CD14-positive monocyte (primary cell): ENCODE measurements at regions not wholly inside any gene's neighbourhood (a gene's known extent, or its start where the extent isn't known, plus 50 kb on each side); places are given as distances from the start of the nearest gene placed in this dataset.

Source experiments
- DNase-seq, 3 donors: peaks; one replicate each; pipeline ENCODE4 v3.0.0-alpha.2; 2011 to 2022
- H2AFZ ChIP-seq: 2 replicates; pipeline ENCODE4 v1.6.0; 2012; ENCODE audit warnings: mild to moderate bottlenecking, low read depth, low read length, inconsistent platforms; ENCODE audit not compliant: insufficient read depth, poor library complexity, severe bottlenecking
- H3K27ac ChIP-seq, 2 donors: 1 replicate in 1 of 2; 2 replicates in 1 of 2; pipeline ENCODE4 v1.5.1; 2012 to 2013; ENCODE audit warnings: low read length in 2 of 2, control low read depth in 1 of 2, inconsistent platforms in 1 of 2, low read depth in 1 of 2, mild to moderate bottlenecking in 1 of 2
- H3K27me3 ChIP-seq, 2 donors: one replicate each; pipeline versions ENCODE4 v1.6.0 to v1.6.1; 2011 to 2013; ENCODE audit warnings: low read length in 2 of 2; ENCODE audit not compliant: control insufficient read depth in 2 of 2, insufficient read depth in 2 of 2
- H3K36me3 ChIP-seq, 2 donors: replicated peaks in 1 of 2; 1 replicate in 1 of 2; 2 replicates in 1 of 2; pipeline versions ENCODE4 v1.5.1 to v1.6.1; 2012 to 2013; ENCODE audit warnings: low read length in 2 of 2, control low read depth in 1 of 2, inconsistent platforms in 1 of 2, mild to moderate bottlenecking in 1 of 2; ENCODE audit not compliant: insufficient read depth in 2 of 2, control insufficient read depth in 1 of 2
- H3K4me1 ChIP-seq, 2 donors: 1 replicate in 1 of 2; 2 replicates in 1 of 2; pipeline versions ENCODE4 v1.5.1 to v1.6.1; 2012 to 2013; ENCODE audit warnings: low read length in 2 of 2, control low read depth in 1 of 2, inconsistent platforms in 1 of 2, mild to moderate bottlenecking in 1 of 2, moderate library complexity in 1 of 2; ENCODE audit not compliant: insufficient read depth in 2 of 2, control insufficient read depth in 1 of 2
- H3K4me2 ChIP-seq: replicated peaks from 2 replicates; pipeline ENCODE3; 2012; ENCODE audit warnings: low read length, moderate library complexity, mild to moderate bottlenecking; ENCODE audit not compliant: poor library complexity, severe bottlenecking; ENCODE audit errors: extremely low read depth
- H3K4me3 ChIP-seq, 3 experiments: fragments of 200-600 bp in 1 of 3; sonication (generic) in 1 of 3; replicated peaks in 1 of 3; 1 replicate in 2 of 3; 2 replicates in 1 of 3; pipeline ENCODE4 v1.5.1; 2011 to 2013; ENCODE audit warnings: low read length in 3 of 3, mild to moderate bottlenecking in 3 of 3, control low read depth in 2 of 3, low read depth in 2 of 3, inconsistent platforms in 1 of 3, moderate library complexity in 1 of 3
- H3K79me2 ChIP-seq: 2 replicates; pipeline ENCODE4 v1.6.0; 2012; ENCODE audit warnings: mild to moderate bottlenecking, control low read depth, inconsistent platforms, low read length, moderate library complexity; ENCODE audit not compliant: insufficient read depth
- H3K9ac ChIP-seq: 2 replicates; pipeline ENCODE4 v1.6.0; 2017; ENCODE audit warnings: low read length, mild to moderate bottlenecking; ENCODE audit not compliant: insufficient read depth, poor library complexity, severe bottlenecking
- H3K9me3 ChIP-seq, 2 donors: replicated peaks in 1 of 2; 1 replicate in 1 of 2; 2 replicates in 1 of 2; pipeline versions ENCODE4 v1.5.1 to v1.6.1; 2012 to 2013; ENCODE audit warnings: low read length in 2 of 2, control low read depth in 1 of 2; ENCODE audit not compliant: control insufficient read depth in 1 of 2, insufficient read depth in 1 of 2
- H4K20me1 ChIP-seq: 2 replicates; pipeline ENCODE4 v1.6.0; 2012; ENCODE audit warnings: mild to moderate bottlenecking, low read length, control low read depth, moderate library complexity; ENCODE audit not compliant: insufficient read depth
- H3K27ac Mint-ChIP-seq, 7 donors: one replicate each; pipeline ENCODE4 v1.8.0; 2020; ENCODE audit warnings: mild to moderate bottlenecking in 7 of 7, mixed read lengths in 7 of 7, moderate library complexity in 6 of 7, inconsistent platforms in 2 of 7
- H3K27me3 Mint-ChIP-seq, 3 donors: one replicate each; pipeline ENCODE4 v1.8.0; 2021 to 2022; ENCODE audit warnings: low read depth in 3 of 3, mild to moderate bottlenecking in 3 of 3, mixed read lengths in 3 of 3, moderate library complexity in 3 of 3, inconsistent platforms in 1 of 3
- H3K36me3 Mint-ChIP-seq, 2 donors: one replicate each; pipeline ENCODE4 v1.8.0; 2020; ENCODE audit warnings: mixed read lengths in 2 of 2, inconsistent platforms in 1 of 2, mild to moderate bottlenecking in 1 of 2
- H3K4me1 Mint-ChIP-seq: one replicate; pipeline ENCODE4 v1.8.0; 2020; ENCODE audit warnings: mild to moderate bottlenecking, mixed read lengths
- H3K4me3 Mint-ChIP-seq, 2 donors: one replicate each; pipeline ENCODE4 v1.8.0; 2020; ENCODE audit warnings: mild to moderate bottlenecking in 2 of 2, mixed read lengths in 2 of 2, moderate library complexity in 1 of 2
- H3K9me3 Mint-ChIP-seq, 7 donors: one replicate each; pipeline ENCODE4 v1.8.0; 2020 to 2022; ENCODE audit warnings: mixed read lengths in 7 of 7, mild to moderate bottlenecking in 6 of 7, moderate library complexity in 6 of 7, inconsistent platforms in 2 of 7
- WGBS: methylation state at CpG from one replicate; pipeline ENCODE4 v1.1.5; 2013; ENCODE audit warnings: missing lambda C conversion rate; ENCODE audit not compliant: insufficient coverage; 5-methylcytosine and 5-hydroxymethylcytosine counted together
- intact Hi-C, 2 donors: fragments of 100-400 bp; cut with micrococcal nuclease; formaldehyde crosslinking; loops; one replicate each; pipeline versions ENCODE4 v1.15.0 to v1.15.1; 2023
- TF ChIP-seq, protein P1 (sequence below): fragments of 200-600 bp; IDR thresholded peaks from one replicate; pipeline ENCODE4 v1.8.0; 2022; ENCODE audit warnings: antibody characterized with exemption, mild to moderate bottlenecking

- intact Hi-C loops: no loop called here
- no peaks in the 10 kb centered on the region for H4K20me1 ChIP-seq
- no peak overlapping the region for H3K27ac Mint-ChIP-seq
- no peak overlapping the region for H2AFZ ChIP-seq
- H3K4me1 Mint-ChIP-seq: no peaks in the 10 kb centered on the region
- H3K4me3 ChIP-seq: no peak overlapping the region
- H3K27ac ChIP-seq: no peak overlapping the region
- DNase-seq: no peak
- H3K36me3 Mint-ChIP-seq: no peaks in the 10 kb centered on the region
- no peak overlapping the region for H3K4me2 ChIP-seq
- H3K9ac ChIP-seq: no peak overlapping the region
- peaks cover 0 to 8% of the 10 kb centered on the region in 2 donors for H3K9me3 ChIP-seq
- no peaks in the 10 kb centered on the region for H3K27me3 ChIP-seq
- H3K4me1 ChIP-seq: no peaks in the 10 kb centered on the region
- peaks cover 0 to 2% (median 0%) of the 10 kb centered on the region in 3 donors for H3K27me3 Mint-ChIP-seq
- H3K9me3 Mint-ChIP-seq: peaks cover 0 to 3% (median 2%) of the 10 kb centered on the region in 7 donors
- TF ChIP-seq, protein P1, sequence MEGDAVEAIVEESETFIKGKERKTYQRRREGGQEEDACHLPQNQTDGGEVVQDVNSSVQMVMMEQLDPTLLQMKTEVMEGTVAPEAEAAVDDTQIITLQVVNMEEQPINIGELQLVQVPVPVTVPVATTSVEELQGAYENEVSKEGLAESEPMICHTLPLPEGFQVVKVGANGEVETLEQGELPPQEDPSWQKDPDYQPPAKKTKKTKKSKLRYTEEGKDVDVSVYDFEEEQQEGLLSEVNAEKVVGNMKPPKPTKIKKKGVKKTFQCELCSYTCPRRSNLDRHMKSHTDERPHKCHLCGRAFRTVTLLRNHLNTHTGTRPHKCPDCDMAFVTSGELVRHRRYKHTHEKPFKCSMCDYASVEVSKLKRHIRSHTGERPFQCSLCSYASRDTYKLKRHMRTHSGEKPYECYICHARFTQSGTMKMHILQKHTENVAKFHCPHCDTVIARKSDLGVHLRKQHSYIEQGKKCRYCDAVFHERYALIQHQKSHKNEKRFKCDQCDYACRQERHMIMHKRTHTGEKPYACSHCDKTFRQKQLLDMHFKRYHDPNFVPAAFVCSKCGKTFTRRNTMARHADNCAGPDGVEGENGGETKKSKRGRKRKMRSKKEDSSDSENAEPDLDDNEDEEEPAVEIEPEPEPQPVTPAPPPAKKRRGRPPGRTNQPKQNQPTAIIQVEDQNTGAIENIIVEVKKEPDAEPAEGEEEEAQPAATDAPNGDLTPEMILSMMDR: no peak
- 41% methylated on average over 2 of the region's 9 CpGs for WGBS
- no peak overlapping the region for H3K4me3 Mint-ChIP-seq
- no peaks in the 10 kb centered on the region for H3K79me2 ChIP-seq
- H3K36me3 ChIP-seq: no peaks in the 10 kb centered on the region
These were observed 219.7 kb downstream of the BARX2 start for GRCh38 chr11:129595038-129595962.

- Histone ChIP-seq H3K27ac (no peak overlapping the region), H4K20me1 (no peaks in the 10 kb centered on the region), H3K27me3 (no peaks in the 10 kb centered on the region), H3K4me3 (no peak overlapping the region), H2AFZ (no peak overlapping the region), H3K4me2 (no peak overlapping the region), H3K9ac (no peak overlapping the region), H3K9me3 (peaks cover 0 to 8% of the 10 kb centered on the region in 2 donors), H3K79me2 (no peaks in the 10 kb centered on the region), H3K4me1 (no peaks in the 10 kb centered on the region), H3K36me3 (no peaks in the 10 kb centered on the region)
- TF ChIP-seq, protein P1: no peak
- Mint-ChIP-seq H3K36me3 (no peaks in the 10 kb centered on the region), H3K27ac (no peak overlapping the region), H3K9me3 (peaks cover 1 to 3% (median 2%) of the 10 kb centered on the region in 7 donors), H3K4me3 (no peak overlapping the region), H3K4me1 (no peaks in the 10 kb centered on the region), H3K27me3 (peaks cover 0 to 2% (median 0%) of the 10 kb centered on the region in 3 donors)
- 100% methylated on average over 1 of the region's 4 CpGs for WGBS
- intact Hi-C loops: no loop called here
- DNase-seq: no peak
These were observed 219.3 kb upstream of the TMEM45B start for GRCh38 chr11:129596351-129596750.
